Lower leg skin (tissue), 3 donors: ENCODE measurements at regions not wholly inside any gene's neighbourhood (a gene's known extent, or its start where the extent isn't known, plus 50 kb on each side); places are given as distances from the start of the nearest gene placed in this dataset.

Experiments used
- POLR2A ChIP-seq, 2 donors: fragments of 450-650 bp; IDR thresholded peaks; one replicate each; pipeline ENCODE4 v1.6.1; 2016 to 2017; ENCODE audit warnings: antibody characterized with exemption in 2 of 2, mild to moderate bottlenecking in 1 of 2, moderate library complexity in 1 of 2
- TF ChIP-seq, protein P1 (sequence below), 3 donors: fragments of 450-650 bp; IDR thresholded peaks; one replicate each; pipeline ENCODE4 v1.5.1; 2016; ENCODE audit warnings: antibody characterized with exemption in 3 of 3, mild to moderate bottlenecking in 3 of 3, moderate library complexity in 2 of 3

DNA sequence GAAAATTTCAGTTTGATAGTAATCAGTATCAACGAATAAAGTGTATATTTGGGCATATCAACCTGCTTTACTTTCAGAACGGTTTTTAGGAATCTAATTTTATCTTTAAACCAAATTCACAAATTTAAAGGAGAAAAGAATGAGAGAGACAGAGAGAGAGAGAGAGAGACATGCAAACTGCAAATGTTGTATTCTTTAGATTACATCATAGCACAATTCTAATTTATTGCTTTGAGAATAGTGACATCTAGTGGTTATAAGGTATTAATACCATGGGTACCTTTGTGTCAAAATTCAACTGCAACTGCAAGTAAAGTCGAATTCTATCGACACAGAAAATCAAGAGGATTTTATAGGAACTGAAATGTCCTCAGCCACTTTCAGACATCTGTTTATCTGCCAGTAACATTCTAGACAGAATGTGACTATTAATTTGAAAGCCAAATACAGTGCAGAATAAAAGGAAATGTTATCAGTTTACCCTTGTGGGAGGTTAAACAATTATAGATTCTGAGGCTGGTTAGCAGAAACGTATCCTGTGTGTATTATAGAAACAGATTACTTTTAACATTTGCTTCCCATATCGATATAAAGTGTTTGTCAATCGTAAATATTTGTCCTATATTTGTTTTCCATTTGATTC, 529.8 kb upstream of the VRK2 start:
- TF ChIP-seq POLR2A (IDR thresholded peaks at IDR 0.05): no peak
- TF ChIP-seq, protein P1, sequence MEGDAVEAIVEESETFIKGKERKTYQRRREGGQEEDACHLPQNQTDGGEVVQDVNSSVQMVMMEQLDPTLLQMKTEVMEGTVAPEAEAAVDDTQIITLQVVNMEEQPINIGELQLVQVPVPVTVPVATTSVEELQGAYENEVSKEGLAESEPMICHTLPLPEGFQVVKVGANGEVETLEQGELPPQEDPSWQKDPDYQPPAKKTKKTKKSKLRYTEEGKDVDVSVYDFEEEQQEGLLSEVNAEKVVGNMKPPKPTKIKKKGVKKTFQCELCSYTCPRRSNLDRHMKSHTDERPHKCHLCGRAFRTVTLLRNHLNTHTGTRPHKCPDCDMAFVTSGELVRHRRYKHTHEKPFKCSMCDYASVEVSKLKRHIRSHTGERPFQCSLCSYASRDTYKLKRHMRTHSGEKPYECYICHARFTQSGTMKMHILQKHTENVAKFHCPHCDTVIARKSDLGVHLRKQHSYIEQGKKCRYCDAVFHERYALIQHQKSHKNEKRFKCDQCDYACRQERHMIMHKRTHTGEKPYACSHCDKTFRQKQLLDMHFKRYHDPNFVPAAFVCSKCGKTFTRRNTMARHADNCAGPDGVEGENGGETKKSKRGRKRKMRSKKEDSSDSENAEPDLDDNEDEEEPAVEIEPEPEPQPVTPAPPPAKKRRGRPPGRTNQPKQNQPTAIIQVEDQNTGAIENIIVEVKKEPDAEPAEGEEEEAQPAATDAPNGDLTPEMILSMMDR (IDR thresholded peaks at IDR 0.05): no peak
